Retinal pigment epithelial cell (primary cell): ENCODE measurements at regions not wholly inside any gene's neighbourhood (a gene's known extent, or its start where the extent isn't known, plus 50 kb on each side); places are given as distances from the start of the nearest gene placed in this dataset.

ENCODE experiments used
- DNase-seq: peaks from one replicate; pipeline ENCODE4 v3.0.0-alpha.2; 2010; ENCODE audit warnings: low read depth
- H3K4me3 ChIP-seq: 2 replicates; pipeline ENCODE4 v1.5.1; 2011; ENCODE audit warnings: mild to moderate bottlenecking, low read length, control low read depth, moderate library complexity
- CTCF ChIP-seq: conservative IDR thresholded peaks from 2 replicates; pipeline ENCODE4 v1.5.1; 2011; ENCODE audit warnings: low read depth, low read length, control low read depth, inconsistent platforms

GRCh38 chr2:67755156-67755882, 307.5 kb downstream of the C1D start:
- no peak for TF ChIP-seq CTCF
- no peak for DNase-seq
- no peak overlapping the region for H3K4me3 ChIP-seq

- H3K4me3 ChIP-seq: no peak overlapping the region
- no peak for DNase-seq
- TF ChIP-seq CTCF: no peak
Observed at GRCh38 chr2:67760995-67761394, 301.8 kb downstream of the C1D start.

- no peak for DNase-seq
- no peak overlapping the region for H3K4me3 ChIP-seq
- no peak for TF ChIP-seq CTCF
Observed at GRCh38 chr2:67771380-67771779, 291.4 kb downstream of the C1D start.

- DNase-seq: no peak
- no peak overlapping the region for H3K4me3 ChIP-seq
- no peak for TF ChIP-seq CTCF
Observed at GRCh38 chr2:67772216-67773170, 290.3 kb downstream of the C1D start.

GRCh38 chr2:67773851-67774250, 289.0 kb downstream of the C1D start:
- DNase-seq: no peak
- TF ChIP-seq CTCF: no peak
- no peak overlapping the region for H3K4me3 ChIP-seq

- no peak for DNase-seq
- H3K4me3 ChIP-seq: no peak overlapping the region
- no peak for TF ChIP-seq CTCF
Observed at GRCh38 chr2:67776276-67776675, 286.5 kb downstream of the C1D start.

- DNase-seq: no peak
- H3K4me3 ChIP-seq: no peak overlapping the region
- no peak for TF ChIP-seq CTCF
Observed at GRCh38 chr2:67777010-67777409, 285.8 kb downstream of the C1D start.
